BLaER1 (cell line): ENCODE measurements at regions not wholly inside any gene's neighbourhood (a gene's known extent, or its start where the extent isn't known, plus 50 kb on each side); places are given as distances from the start of the nearest gene placed in this dataset.
"Not testable (repeated sequence)": the region's sequence is repeated elsewhere in the genome, so short reads cannot be mapped to it uniquely, and the experiment has no call there.

ENCODE experiments used
- H3K27ac ChIP-seq: shearing (Covaris generic); formaldehyde crosslinking; 2 replicates; pipeline ENCODE4 v1.8.1; 2022
- H3K27me3 ChIP-seq: shearing (Covaris generic); formaldehyde crosslinking; 2 replicates; pipeline ENCODE4 v1.8.1; 2022
- H3K36me3 ChIP-seq: shearing (Covaris generic); formaldehyde crosslinking; 2 replicates; pipeline ENCODE4 v1.8.1; 2022
- H3K4me1 ChIP-seq: shearing (Covaris generic); formaldehyde crosslinking; 2 replicates; pipeline ENCODE4 v1.8.1; 2022
- H3K4me2 ChIP-seq: shearing (Covaris generic); formaldehyde crosslinking; 2 replicates; pipeline ENCODE4 v1.8.1; 2022
- H3K4me3 ChIP-seq: shearing (Covaris generic); formaldehyde crosslinking; 2 replicates; pipeline ENCODE4 v1.8.1; 2022
- H3K9ac ChIP-seq: shearing (Covaris generic); formaldehyde crosslinking; 2 replicates; pipeline ENCODE4 v1.8.1; 2022
- H3K9me3 ChIP-seq: shearing (Covaris generic); formaldehyde crosslinking; 2 replicates; pipeline ENCODE4 v1.8.1; 2022
- H4K20me1 ChIP-seq: shearing (Covaris generic); formaldehyde crosslinking; 2 replicates; pipeline ENCODE4 v1.8.1; 2022
- Cebpa-rat ChIP-seq: shearing (Covaris generic); IDR thresholded peaks from 2 replicates; pipeline ENCODE4 v1.8.1; 2022

DNA sequence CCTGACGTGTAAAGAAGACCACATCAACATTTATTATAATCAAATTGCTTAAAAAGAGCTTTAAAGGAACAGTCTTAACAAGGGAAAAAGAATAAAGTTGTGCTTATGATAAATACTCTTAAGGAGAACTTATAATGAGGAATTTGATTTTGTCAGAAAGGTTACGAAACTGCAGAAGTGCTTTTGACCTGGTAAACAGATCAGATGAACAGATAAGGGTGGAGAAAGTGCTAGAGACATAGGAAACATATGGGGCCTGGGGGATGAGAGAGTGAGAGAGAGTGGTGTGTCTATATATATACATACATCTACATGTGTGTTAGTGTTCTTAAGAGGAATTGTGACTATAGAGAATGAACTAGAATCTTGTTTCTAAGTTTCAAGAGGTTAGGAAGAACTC lies 186.2 kb upstream of the GJE1 start:
- no peaks in the 10 kb centered on the region for H3K36me3 ChIP-seq
- H3K27me3 ChIP-seq, result no peaks in the 10 kb centered on the region
- no peak overlapping the region for H3K4me2 ChIP-seq
- H3K4me1 ChIP-seq, result no peaks in the 10 kb centered on the region
- no peak overlapping the region for H3K4me3 ChIP-seq
- no peak overlapping the region for H3K9ac ChIP-seq
- H3K27ac ChIP-seq, result no peak overlapping the region
- TF ChIP-seq Cebpa-rat, result no peak
- H4K20me1 ChIP-seq, result no peaks in the 10 kb centered on the region
- no peaks in the 10 kb centered on the region for H3K9me3 ChIP-seq

- Histone ChIP-seq H3K4me1 (no peaks in the 10 kb centered on the region), H3K36me3 (no peaks in the 10 kb centered on the region), H3K9me3 (no peaks in the 10 kb centered on the region), H3K4me3 (no peak overlapping the region), H3K27me3 (no peaks in the 10 kb centered on the region), H4K20me1 (no peaks in the 10 kb centered on the region), H3K9ac (no peak overlapping the region), H3K4me2 (no peak overlapping the region), H3K27ac (no peak overlapping the region)
- no peak for TF ChIP-seq Cebpa-rat
Measured at GRCh38 chr6:141938664-141939063, 194.1 kb upstream of the GJE1 start.

DNA sequence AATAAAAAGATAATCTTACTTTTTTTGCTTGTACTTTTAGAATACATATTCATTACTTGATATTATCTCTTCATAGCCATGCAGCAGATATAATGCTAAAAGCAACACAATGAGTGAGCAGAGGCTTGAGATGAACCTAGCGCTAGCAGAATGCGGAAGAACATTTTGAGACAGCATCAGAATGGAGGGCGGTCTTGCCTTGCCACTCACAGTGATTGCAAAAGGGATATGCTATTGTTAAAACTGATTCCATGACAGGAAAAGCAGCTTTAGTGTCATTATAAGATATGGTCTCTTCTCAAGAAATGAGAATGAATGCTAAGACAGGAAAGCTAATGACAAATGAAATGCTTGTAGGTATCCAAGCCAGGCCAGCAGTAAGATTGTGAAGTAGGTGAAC lies 200.0 kb upstream of the GJE1 start:
- Histone ChIP-seq H3K36me3 (no peaks in the 10 kb centered on the region), H3K9me3 (no peaks in the 10 kb centered on the region), H3K4me2 (no peak overlapping the region), H3K9ac (no peak overlapping the region), H3K27me3 (no peaks in the 10 kb centered on the region), H3K4me1 (no peaks in the 10 kb centered on the region), H3K27ac (no peak overlapping the region), H3K4me3 (no peak overlapping the region), H4K20me1 (no peaks in the 10 kb centered on the region)
- TF ChIP-seq Cebpa-rat, result no peak

DNA sequence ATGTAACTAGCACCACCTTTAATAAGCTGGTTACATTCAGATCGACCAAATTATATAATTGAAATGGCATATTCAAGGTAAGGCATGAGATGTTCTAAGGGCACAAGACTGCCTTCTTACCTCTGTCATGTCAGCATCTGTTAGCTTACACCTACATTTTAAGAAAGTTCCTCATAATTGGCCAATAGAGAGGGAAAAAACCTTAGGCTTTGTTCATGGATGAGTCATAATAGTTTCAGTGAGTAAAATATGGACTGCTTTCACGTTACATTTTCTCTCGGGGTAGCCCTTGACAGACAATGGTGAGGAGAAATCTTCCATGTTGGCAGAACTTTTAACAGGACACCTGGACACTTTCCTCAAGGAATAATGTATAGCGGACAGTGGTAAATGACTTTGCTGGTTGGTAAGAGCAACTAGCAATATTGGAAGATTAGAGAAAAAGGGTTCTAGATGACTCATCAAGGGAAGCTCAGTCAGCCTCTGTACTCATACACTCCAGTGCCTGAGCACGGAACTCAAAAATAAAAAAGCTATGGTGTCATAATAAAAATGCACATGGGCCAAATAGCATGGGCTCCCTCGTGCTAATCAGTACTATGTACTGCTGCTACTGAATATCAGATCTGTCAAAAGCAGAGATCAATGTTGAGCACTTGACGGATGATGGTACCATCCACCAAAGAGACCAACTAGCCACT lies 206.4 kb upstream of the GJE1 start:
- H4K20me1 ChIP-seq, H3K4me2 ChIP-seq, H3K9ac ChIP-seq, H3K27me3 ChIP-seq, H3K9me3 ChIP-seq, H3K27ac ChIP-seq, H3K4me1 ChIP-seq, H3K4me3 ChIP-seq, H3K36me3 ChIP-seq: not testable (repeated sequence)

DNA sequence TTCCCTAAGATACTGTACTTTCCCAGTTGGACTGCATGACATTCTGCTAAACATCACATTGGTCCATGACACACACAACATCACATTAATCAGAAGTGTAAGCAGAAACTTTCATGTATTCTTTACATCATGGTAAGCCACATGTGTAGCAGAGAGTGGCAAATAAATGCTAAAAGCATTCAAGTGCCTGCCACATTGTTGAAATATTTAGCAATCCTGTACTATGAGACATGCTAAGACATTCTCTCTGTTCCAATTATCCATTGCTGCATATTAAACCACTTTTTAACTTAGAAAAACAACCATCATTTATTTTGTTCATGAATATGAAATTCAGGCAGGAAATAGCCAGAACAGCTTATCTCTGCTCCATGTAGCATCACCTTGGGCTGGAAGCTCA lies 207.7 kb upstream of the GJE1 start:
- H3K9ac ChIP-seq, result no peak overlapping the region
- 0 out of 2 replicates have a peak, but pooled peaks cover 3% of the 10 kb centered on the region for H3K9me3 ChIP-seq
- no peaks in the 10 kb centered on the region for H3K27me3 ChIP-seq
- no peak overlapping the region for H3K27ac ChIP-seq
- H4K20me1 ChIP-seq, result no peaks in the 10 kb centered on the region
- no peaks in the 10 kb centered on the region for H3K36me3 ChIP-seq
- no peak for TF ChIP-seq Cebpa-rat
- no peak overlapping the region for H3K4me2 ChIP-seq
- H3K4me1 ChIP-seq, result no peaks in the 10 kb centered on the region
- H3K4me3 ChIP-seq, result no peak overlapping the region

GRCh38 chr6:141922898-141923297 lies 209.8 kb upstream of the GJE1 start:
- Histone ChIP-seq H3K4me1 (no peaks in the 10 kb centered on the region), H3K27ac (no peak overlapping the region), H3K9me3 (0 out of 2 replicates have a peak, but pooled peaks cover 3% of the 10 kb centered on the region), H3K4me3 (no peak overlapping the region), H3K4me2 (no peak overlapping the region), H4K20me1 (no peaks in the 10 kb centered on the region), H3K9ac (no peak overlapping the region), H3K27me3 (no peaks in the 10 kb centered on the region), H3K36me3 (no peaks in the 10 kb centered on the region)
- TF ChIP-seq Cebpa-rat, result no peak

DNA sequence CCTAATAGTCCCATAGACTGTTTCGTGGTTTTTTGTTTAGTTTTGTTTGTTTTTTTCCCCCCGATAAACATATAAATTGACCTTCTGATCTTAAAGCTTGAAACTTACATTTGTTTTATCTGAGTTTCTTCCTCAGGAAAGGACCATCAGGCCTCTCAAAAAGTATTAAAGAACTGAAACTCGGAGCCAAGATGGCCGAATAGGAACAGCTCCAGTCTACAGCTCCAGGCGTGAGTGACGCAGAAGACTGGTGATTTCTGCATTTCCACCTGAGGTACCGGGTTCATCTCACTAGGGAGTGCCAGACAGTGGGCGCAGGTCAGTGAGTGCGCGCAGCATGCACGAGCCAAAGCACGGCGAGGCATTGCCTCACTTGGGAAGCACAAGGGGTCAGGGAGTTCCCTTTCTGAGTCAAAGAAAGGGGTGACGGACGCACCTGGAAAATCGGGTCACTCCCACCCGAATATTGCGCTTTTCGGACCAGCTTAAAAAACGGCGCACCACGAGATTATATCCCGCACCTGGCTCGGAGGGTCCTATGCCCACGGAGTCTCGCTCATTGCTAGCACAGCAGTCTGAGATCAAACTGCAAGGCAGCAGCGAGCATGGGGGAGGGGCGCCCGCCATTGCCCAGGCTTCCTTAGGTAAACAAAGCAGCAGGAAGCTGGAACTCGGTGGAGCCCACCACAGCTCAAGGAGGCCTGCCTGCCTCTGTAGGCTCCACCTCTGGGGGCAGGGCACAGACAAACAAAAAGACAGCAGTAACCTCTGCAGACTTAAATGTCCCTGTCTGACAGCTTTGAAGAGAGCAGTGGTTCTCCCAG lies 215.8 kb upstream of the GJE1 start:
- H3K4me1 ChIP-seq, H3K27ac ChIP-seq, H3K27me3 ChIP-seq, H3K9ac ChIP-seq, H4K20me1 ChIP-seq, H3K36me3 ChIP-seq, H3K4me2 ChIP-seq, H3K4me3 ChIP-seq, H3K9me3 ChIP-seq: not testable (repeated sequence)

DNA sequence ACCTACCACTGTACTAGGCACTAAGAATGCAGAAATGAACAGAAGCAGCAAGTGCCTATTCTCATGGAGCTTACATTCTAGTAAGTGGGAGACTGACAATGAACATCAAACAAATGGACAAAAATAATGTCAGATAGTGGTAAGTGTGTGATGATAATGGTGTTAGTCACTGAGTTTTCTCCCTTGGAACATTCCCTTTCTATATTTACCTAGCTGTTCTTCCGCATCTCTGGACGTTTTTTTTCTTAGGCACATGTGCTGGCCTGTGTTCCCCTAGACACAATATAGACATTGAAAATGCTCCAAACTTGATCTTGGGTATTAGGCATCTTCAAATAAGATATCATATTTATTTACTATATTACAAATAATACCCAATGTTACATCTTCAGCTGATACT lies 218.1 kb upstream of the GJE1 start:
- H3K27me3 ChIP-seq, result no peaks in the 10 kb centered on the region
- no peak overlapping the region for H3K27ac ChIP-seq
- H3K9ac ChIP-seq, result no peak overlapping the region
- H4K20me1 ChIP-seq, result no peaks in the 10 kb centered on the region
- H3K4me1 ChIP-seq, result no peaks in the 10 kb centered on the region
- H3K36me3 ChIP-seq, result no peaks in the 10 kb centered on the region
- H3K9me3 ChIP-seq, result no peaks in the 10 kb centered on the region
- no peak overlapping the region for H3K4me2 ChIP-seq
- H3K4me3 ChIP-seq, result no peak overlapping the region
- TF ChIP-seq Cebpa-rat, result no peak

- H3K9ac ChIP-seq, result no peak overlapping the region
- no peaks in the 10 kb centered on the region for H3K4me1 ChIP-seq
- H4K20me1 ChIP-seq, result no peaks in the 10 kb centered on the region
- TF ChIP-seq Cebpa-rat, result no peak
- no peaks in the 10 kb centered on the region for H3K27me3 ChIP-seq
- H3K4me2 ChIP-seq, result no peak overlapping the region
- H3K36me3 ChIP-seq, result no peaks in the 10 kb centered on the region
- no peaks in the 10 kb centered on the region for H3K9me3 ChIP-seq
- no peak overlapping the region for H3K27ac ChIP-seq
- H3K4me3 ChIP-seq, result no peak overlapping the region
Measured at GRCh38 chr6:141906569-141907080, 226.1 kb upstream of the GJE1 start.

DNA sequence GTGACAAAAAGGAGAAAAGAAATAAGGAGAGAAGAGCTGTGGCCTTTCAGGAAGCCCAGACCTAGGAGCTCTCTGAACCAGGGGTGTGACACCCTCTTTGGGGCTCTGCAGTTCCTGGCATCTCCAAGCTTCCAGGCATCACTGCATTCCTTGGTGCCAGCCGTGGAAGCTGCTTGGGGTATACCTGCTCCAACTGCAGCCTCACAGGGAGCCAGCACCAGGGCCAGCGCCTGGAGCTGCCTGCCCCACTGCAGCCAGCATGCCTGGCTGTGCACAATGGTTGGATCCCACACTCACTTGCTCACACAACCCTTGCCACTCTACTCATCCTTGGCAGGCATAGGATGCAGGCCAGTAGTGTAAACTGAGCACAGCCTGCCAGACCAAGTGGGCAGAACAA lies 242.1 kb upstream of the GJE1 start:
- Histone ChIP-seq H3K4me3 (no peak overlapping the region), H4K20me1 (no peaks in the 10 kb centered on the region), H3K4me1 (no peaks in the 10 kb centered on the region), H3K36me3 (no peaks in the 10 kb centered on the region), H3K27me3 (no peaks in the 10 kb centered on the region), H3K9ac (no peak overlapping the region), H3K9me3 (peaks cover 9% of the 10 kb centered on the region), H3K27ac (no peak overlapping the region), H3K4me2 (no peak overlapping the region)
- TF ChIP-seq Cebpa-rat, result no peak
